GM23248 (cell line): ENCODE measurements at regions not wholly inside any gene's neighbourhood (a gene's known extent, or its start where the extent isn't known, plus 50 kb on each side); places are given as distances from the start of the nearest gene placed in this dataset.

ENCODE experiments used
- DNase-seq: peaks from one replicate; pipeline ENCODE4 v3.0.0-alpha.2; 2015
- H2AFZ ChIP-seq: fragments of 200-600 bp; sonication (generic); 2 replicates; pipeline ENCODE4 v1.6.1; 2016; ENCODE audit warnings: antibody characterized with exemption
- H3F3A ChIP-seq: fragments of 200-600 bp; sonication (generic); 2 replicates; pipeline ENCODE4 v1.6.1; 2016; ENCODE audit warnings: mild to moderate bottlenecking, antibody characterized with exemption, mixed run types; ENCODE audit not compliant: insufficient read depth
- H3K27ac ChIP-seq: fragments of 200-600 bp; sonication (generic); 2 replicates; pipeline ENCODE4 v1.5.1; 2016; ENCODE audit warnings: mild to moderate bottlenecking
- H3K27me3 ChIP-seq: fragments of 200-600 bp; sonication (generic); replicated peaks from 2 replicates; pipeline ENCODE4 v1.6.1; 2016; ENCODE audit warnings: mild to moderate bottlenecking; ENCODE audit not compliant: insufficient read depth
- H3K36me3 ChIP-seq: fragments of 200-600 bp; sonication (generic); 2 replicates; pipeline ENCODE4 v1.6.1; 2016; ENCODE audit warnings: low read depth, mild to moderate bottlenecking
- H3K4me1 ChIP-seq: fragments of 200-600 bp; sonication (generic); 2 replicates; pipeline ENCODE4 v1.6.1; 2016; ENCODE audit warnings: mild to moderate bottlenecking; ENCODE audit not compliant: insufficient read depth
- H3K4me2 ChIP-seq: fragments of 200-600 bp; sonication (generic); one replicate; pipeline ENCODE4 v1.6.1; 2016; ENCODE audit warnings: mild to moderate bottlenecking; ENCODE audit not compliant: unreplicated experiment
- H3K4me3 ChIP-seq: fragments of 200-600 bp; sonication (generic); 2 replicates; pipeline ENCODE4 v1.5.1; 2016; ENCODE audit warnings: mild to moderate bottlenecking
- H3K79me2 ChIP-seq: fragments of 200-600 bp; sonication (generic); 2 replicates; pipeline ENCODE4 v1.6.1; 2016; ENCODE audit warnings: mild to moderate bottlenecking; ENCODE audit not compliant: insufficient read depth
- H3K9ac ChIP-seq: fragments of 200-600 bp; sonication (generic); 2 replicates; pipeline ENCODE4 v1.6.1; 2016; ENCODE audit warnings: mild to moderate bottlenecking
- H3K9me2 ChIP-seq: fragments of 200-600 bp; sonication (generic); 2 replicates; pipeline ENCODE4 v1.6.1; 2016; ENCODE audit warnings: mixed run types, mild to moderate bottlenecking, moderate library complexity; ENCODE audit not compliant: insufficient read depth
- H3K9me3 ChIP-seq: fragments of 200-600 bp; sonication (generic); one replicate; pipeline ENCODE4 v1.6.1; 2017; ENCODE audit warnings: low read depth
- H4K20me1 ChIP-seq: fragments of 200-600 bp; sonication (generic); 2 replicates; pipeline ENCODE4 v1.6.0; 2016; ENCODE audit not compliant: insufficient read depth
- EZH2 ChIP-seq: fragments of 200-600 bp; sonication (generic); IDR thresholded peaks from 2 replicates; pipeline ENCODE4 v1.6.1; 2018; ENCODE audit warnings: antibody characterized with exemption, mild to moderate bottlenecking; ENCODE audit not compliant: insufficient read depth, poor library complexity, severe bottlenecking
- EZH2phosphoT487 ChIP-seq: fragments of 200-600 bp; sonication (generic); IDR thresholded peaks from 2 replicates; pipeline ENCODE4 v1.6.1; 2018; ENCODE audit warnings: antibody characterized with exemption, moderate library complexity, mild to moderate bottlenecking, low read depth; ENCODE audit not compliant: insufficient read depth
- WGBS, 2 experiments: methylation state at CpG; one replicate each; pipeline ENCODE4 v1.1.6; 2015 to 2017; ENCODE audit warnings: low lambda C conversion rate in 2 of 2, low coverage in 1 of 2; ENCODE audit errors: missing lambda C conversion rate in 2 of 2; 5-methylcytosine and 5-hydroxymethylcytosine counted together
- in situ Hi-C: fragments of 300-500 bp; cut with MboI; formaldehyde crosslinking; loops from 2 replicates; pipeline ENCODE4 v1.15.0; 2020

DNA sequence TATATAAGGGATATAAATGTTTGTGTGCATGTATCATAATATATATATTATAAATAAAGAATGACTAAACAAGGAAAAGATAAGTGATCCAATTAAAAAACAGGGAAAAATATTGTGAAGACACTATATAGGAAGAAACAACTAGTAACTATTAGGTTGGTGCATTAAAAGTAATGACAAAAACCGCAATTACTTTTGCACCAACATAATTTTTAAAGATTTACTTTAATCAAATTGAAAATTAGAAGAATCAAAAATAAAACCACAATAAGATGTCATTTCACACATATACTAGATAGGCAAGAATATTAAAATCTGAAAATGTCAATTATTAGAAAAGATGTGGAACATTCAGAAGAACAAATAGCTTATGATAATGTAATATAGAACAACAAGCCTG, 595.9 kb downstream of the KCNJ3 start:
- no peaks in the 10 kb centered on the region for H3K9me2 ChIP-seq
- H3K27me3 ChIP-seq = no peaks in the 10 kb centered on the region
- H3K9me3 ChIP-seq = no peaks in the 10 kb centered on the region
- no peaks in the 10 kb centered on the region for H4K20me1 ChIP-seq
- 0% methylated on average over 1 of the region's 1 CpG for WGBS, 2 experiments
- H3K9ac ChIP-seq = no peak overlapping the region
- DNase-seq = no peak
- no peak for TF ChIP-seq EZH2phosphoT487
- TF ChIP-seq EZH2 = no peak
- no peaks in the 10 kb centered on the region for H3K36me3 ChIP-seq
- H3K27ac ChIP-seq = no peak overlapping the region
- no peak overlapping the region for H2AFZ ChIP-seq
- in situ Hi-C loops = no loop called here
- no peaks in the 10 kb centered on the region for H3K79me2 ChIP-seq
- H3K4me3 ChIP-seq = no peak overlapping the region
- H3K4me1 ChIP-seq = no peaks in the 10 kb centered on the region
- no peak overlapping the region for H3K4me2 ChIP-seq
- no peaks in the 10 kb centered on the region for H3F3A ChIP-seq

DNA sequence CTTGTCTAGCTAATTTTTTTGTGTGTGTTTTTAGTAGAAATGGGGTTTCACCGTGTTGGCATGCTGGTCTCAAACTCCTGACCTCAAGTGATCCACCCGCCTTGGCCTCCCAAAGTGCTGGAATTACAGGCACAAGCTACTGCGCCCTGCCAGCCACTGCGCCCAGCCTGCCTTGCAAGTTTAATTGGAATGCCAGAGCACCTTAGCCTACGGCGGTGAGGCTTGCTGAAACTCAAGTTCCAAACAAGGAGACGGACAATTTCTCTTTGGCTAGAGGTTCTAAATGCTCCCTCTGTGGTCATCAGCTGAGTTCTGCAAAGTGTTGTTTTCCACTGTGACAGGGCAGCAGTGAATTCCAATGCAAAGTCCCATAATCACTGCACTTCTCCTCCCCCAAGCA, 583.4 kb downstream of the KCNJ3 start:
- Histone ChIP-seq H3K4me2 (no peak overlapping the region), H3K9me3 (no peaks in the 10 kb centered on the region), H3K27ac (no peak overlapping the region), H3K9me2 (no peaks in the 10 kb centered on the region), H3K36me3 (no peaks in the 10 kb centered on the region), H3K9ac (no peak overlapping the region), H3K79me2 (no peaks in the 10 kb centered on the region), H3K4me1 (no peaks in the 10 kb centered on the region), H3F3A (no peaks in the 10 kb centered on the region), H3K27me3 (no peaks in the 10 kb centered on the region), H2AFZ (no peak overlapping the region), H3K4me3 (no peak overlapping the region), H4K20me1 (no peaks in the 10 kb centered on the region)
- no peak for DNase-seq
- in situ Hi-C loops = no loop called here
- 31 to 37% methylated on average over 7 of the region's 7 CpGs for WGBS, 2 experiments
- TF ChIP-seq EZH2 (no peak), EZH2phosphoT487 (no peak)

DNA sequence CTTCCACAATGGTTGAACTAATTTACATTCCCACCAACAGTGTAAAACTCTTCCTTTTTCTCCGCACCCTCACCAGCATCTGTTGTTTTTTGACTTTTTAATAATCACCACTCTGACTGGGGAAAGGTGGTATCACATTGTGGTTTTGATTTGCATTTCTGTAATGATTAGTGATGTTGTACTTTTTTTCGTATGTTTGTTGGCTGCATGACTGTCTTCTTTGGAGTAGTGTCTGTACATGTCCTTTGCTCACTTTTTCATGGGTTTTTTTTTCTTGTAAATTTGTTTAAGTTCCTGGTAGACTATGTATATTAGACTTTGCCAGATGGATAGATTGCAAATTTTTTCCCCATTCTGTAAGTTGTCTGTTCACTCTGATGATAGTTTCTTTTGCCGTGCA, 574.8 kb downstream of the KCNJ3 start:
- Histone ChIP-seq H3K9ac (no peak overlapping the region), H2AFZ (no peak overlapping the region), H3K79me2 (no peaks in the 10 kb centered on the region), H3F3A (no peaks in the 10 kb centered on the region), H3K4me2 (no peak overlapping the region), H3K9me2 (no peaks in the 10 kb centered on the region), H3K4me3 (no peak overlapping the region), H3K27ac (no peak overlapping the region), H3K9me3 (no peaks in the 10 kb centered on the region), H3K4me1 (no peaks in the 10 kb centered on the region), H3K27me3 (no peaks in the 10 kb centered on the region), H4K20me1 (no peaks in the 10 kb centered on the region), H3K36me3 (no peaks in the 10 kb centered on the region)
- 25 to 33% methylated on average over 3 of the region's 3 CpGs for WGBS, 2 experiments
- DNase-seq = no peak
- in situ Hi-C loops = no loop called here
- TF ChIP-seq EZH2phosphoT487 (no peak), EZH2 (no peak)

DNA sequence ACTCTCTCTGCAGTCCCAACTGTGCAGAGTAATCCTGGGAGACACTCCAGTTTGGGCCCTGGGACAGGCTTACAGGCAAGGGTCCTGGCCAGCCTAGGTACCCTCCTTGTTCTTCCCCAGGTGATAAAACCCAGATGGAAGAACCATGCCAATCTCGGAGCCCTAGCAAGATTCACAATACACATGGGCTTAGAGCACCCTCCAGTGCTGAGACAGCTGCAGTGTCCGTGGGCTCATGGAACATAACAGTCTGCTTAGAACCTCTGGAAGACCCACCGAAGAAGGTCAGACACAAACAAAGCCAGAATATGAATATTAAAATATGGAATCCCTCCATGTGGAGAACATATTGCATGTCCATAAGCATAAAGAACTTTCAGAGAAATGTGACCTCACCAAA, 568.1 kb downstream of the KCNJ3 start:
- no peaks in the 10 kb centered on the region for H3K4me1 ChIP-seq
- in situ Hi-C loops = no loop called here
- H3K4me3 ChIP-seq = no peak overlapping the region
- no peak overlapping the region for H3K9ac ChIP-seq
- H3K9me3 ChIP-seq = no peaks in the 10 kb centered on the region
- TF ChIP-seq EZH2 (no peak), EZH2phosphoT487 (no peak)
- H3K27me3 ChIP-seq = no peaks in the 10 kb centered on the region
- no peak overlapping the region for H3K27ac ChIP-seq
- 19 to 24% methylated on average over 3 of the region's 3 CpGs for WGBS, 2 experiments
- H3F3A ChIP-seq = no peaks in the 10 kb centered on the region
- no peaks in the 10 kb centered on the region for H3K79me2 ChIP-seq
- H4K20me1 ChIP-seq = no peaks in the 10 kb centered on the region
- H3K4me2 ChIP-seq = no peak overlapping the region
- no peaks in the 10 kb centered on the region for H3K36me3 ChIP-seq
- H3K9me2 ChIP-seq = no peaks in the 10 kb centered on the region
- DNase-seq = no peak
- H2AFZ ChIP-seq = no peak overlapping the region

DNA sequence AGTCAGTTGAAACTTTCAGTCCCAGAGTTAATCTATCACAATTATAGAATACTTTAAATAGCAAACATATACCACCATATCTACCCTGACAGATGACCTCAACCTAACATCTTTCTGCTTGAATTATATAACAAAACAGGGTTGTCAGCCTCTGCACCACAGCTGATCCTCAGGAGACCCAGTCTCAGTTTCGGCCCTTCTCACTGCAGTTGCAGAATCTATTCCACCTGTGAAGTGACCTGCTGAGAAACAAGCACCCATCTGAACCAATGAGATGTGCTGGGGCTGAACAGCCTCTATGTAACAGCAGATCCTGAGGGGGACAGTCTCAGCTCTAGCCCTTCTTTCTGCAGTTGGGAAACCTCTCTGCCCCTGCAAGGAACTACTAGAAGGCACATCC, 567.6 kb downstream of the KCNJ3 start:
- Histone ChIP-seq H3F3A (no peaks in the 10 kb centered on the region), H3K79me2 (no peaks in the 10 kb centered on the region), H3K4me1 (no peaks in the 10 kb centered on the region), H3K9ac (no peak overlapping the region), H3K4me3 (no peak overlapping the region), H2AFZ (no peak overlapping the region), H3K36me3 (no peaks in the 10 kb centered on the region), H4K20me1 (no peaks in the 10 kb centered on the region), H3K4me2 (no peak overlapping the region), H3K9me3 (no peaks in the 10 kb centered on the region), H3K9me2 (no peaks in the 10 kb centered on the region), H3K27me3 (no peaks in the 10 kb centered on the region), H3K27ac (no peak overlapping the region)
- TF ChIP-seq EZH2 (no peak), EZH2phosphoT487 (no peak)
- in situ Hi-C loops = no loop called here
- DNase-seq = no peak
- WGBS, 2 experiments = 0% methylated on average over 1 of the region's 1 CpG
